Epithelial cell of esophagus (primary cell): ENCODE measurements at regions not wholly inside any gene's neighbourhood (a gene's known extent, or its start where the extent isn't known, plus 50 kb on each side); places are given as distances from the start of the nearest gene placed in this dataset.
A peak's percentile ranks its signal among the peaks of the same experiment; 100 is the strongest.

ENCODE experiments used
- DNase-seq: peaks from one replicate; pipeline ENCODE4 v3.0.0; 2010; ENCODE audit warnings: low read depth
- H3K4me3 ChIP-seq: 2 replicates; pipeline ENCODE4 v1.5.1; 2011; ENCODE audit warnings: mild to moderate bottlenecking, low read length, control low read depth
- CTCF ChIP-seq: IDR thresholded peaks from 2 replicates; pipeline ENCODE4 v1.5.1; 2011; ENCODE audit warnings: low read depth, mild to moderate bottlenecking, low read length, control low read depth, inconsistent platforms; ENCODE audit not compliant: insufficient read depth; ENCODE audit errors: missing control alignments

- TF ChIP-seq CTCF = no peak
- DNase-seq = no peak
- no peak overlapping the region for H3K4me3 ChIP-seq
Observed at GRCh38 chr4:65923616-65924015, 253.3 kb upstream of the EPHA5 start.

GRCh38 chr4:65921180-65921579 lies 250.9 kb upstream of the EPHA5 start:
- DNase-seq = no peak
- H3K4me3 ChIP-seq = no peak overlapping the region
- TF ChIP-seq CTCF = no peak

GRCh38 chr4:65918872-65919271 lies 248.6 kb upstream of the EPHA5 start:
- no peak for TF ChIP-seq CTCF
- no peak overlapping the region for H3K4me3 ChIP-seq

GRCh38 chr4:65918212-65918611 lies 247.9 kb upstream of the EPHA5 start:
- TF ChIP-seq CTCF = no peak
- DNase-seq = no peak
- no peak overlapping the region for H3K4me3 ChIP-seq

More at GRCh38 chr4:65918872-65919271, 248.6 kb upstream of the EPHA5 start:
- no peak for DNase-seq

- no peak overlapping the region for H3K4me3 ChIP-seq
- no peak for TF ChIP-seq CTCF
- DNase-seq = peak; percentile 16
Observed at GRCh38 chr4:65917486-65917885, 247.2 kb upstream of the EPHA5 start.

- no peak for TF ChIP-seq CTCF
- no peak for DNase-seq
- H3K4me3 ChIP-seq = no peak overlapping the region
Observed at GRCh38 chr4:65911720-65912119, 241.4 kb upstream of the EPHA5 start.

- no peak for TF ChIP-seq CTCF
- H3K4me3 ChIP-seq = no peak overlapping the region
- DNase-seq = no peak
Observed at GRCh38 chr4:65893957-65894755, 223.9 kb upstream of the EPHA5 start.
